ENCODE measurements at regions not wholly inside any gene's neighbourhood (a gene's known extent, or its start where the extent isn't known, plus 50 kb on each side); places are given as distances from the start of the nearest gene placed in this dataset.
"Not testable (repeated sequence)": the region's sequence is repeated elsewhere in the genome, so short reads cannot be mapped to it uniquely, and the experiment has no call there.

GRCh38 chr2:128505575-128506526 is 187.2 kb upstream of the HS6ST1 start:
- DNase-seq, result no peak

GRCh38 chr2:128506534-128506933 is 187.9 kb upstream of the HS6ST1 start:
- no peak for DNase-seq

- DNase-seq, result no peak
Observed at GRCh38 chr2:128510701-128511397, 192.2 kb upstream of the HS6ST1 start.

GRCh38 chr2:128511731-128512378 is 193.2 kb upstream of the HS6ST1 start:
- no peak for DNase-seq

- no peak for DNase-seq
Observed at GRCh38 chr2:128512379-128513115, 193.9 kb upstream of the HS6ST1 start.

GRCh38 chr2:128513116-128513960 is 194.7 kb upstream of the HS6ST1 start:
- no peak for DNase-seq

- no peak for DNase-seq
Observed at GRCh38 chr2:128513961-128514283, 195.3 kb upstream of the HS6ST1 start.

GRCh38 chr2:128514555-128514955 is 195.9 kb upstream of the HS6ST1 start:
- DNase-seq, result no peak

GRCh38 chr2:128516938-128517337 is 198.3 kb upstream of the HS6ST1 start:
- no peak for DNase-seq

- DNase-seq, result not testable (repeated sequence)
Observed at GRCh38 chr2:128519028-128519427, 200.4 kb upstream of the HS6ST1 start.

- DNase-seq, result no peak
Observed at GRCh38 chr2:128519517-128520215, 201.0 kb upstream of the HS6ST1 start.

- DNase-seq, result no peak
Observed at GRCh38 chr2:128520340-128520739, 201.7 kb upstream of the HS6ST1 start.

- no peak for DNase-seq
Observed at GRCh38 chr2:128520791-128521190, 202.1 kb upstream of the HS6ST1 start.

- no peak for DNase-seq
Observed at GRCh38 chr2:128521482-128521881, 202.8 kb upstream of the HS6ST1 start.

- no peak for DNase-seq
Observed at GRCh38 chr2:128522829-128523228, 204.2 kb upstream of the HS6ST1 start.

GRCh38 chr2:128523457-128523856 is 204.8 kb upstream of the HS6ST1 start:
- no peak for DNase-seq

GRCh38 chr2:128524183-128524582 is 205.5 kb upstream of the HS6ST1 start:
- DNase-seq, result no peak

- DNase-seq, result no peak
Observed at GRCh38 chr2:128525653-128526052, 207.0 kb upstream of the HS6ST1 start.

- no peak for DNase-seq
Observed at GRCh38 chr2:128526455-128526976, 207.8 kb upstream of the HS6ST1 start.

GRCh38 chr2:128528133-128528532 is 209.5 kb upstream of the HS6ST1 start:
- DNase-seq, result no peak
